RWPE1 (cell line): ENCODE measurements at regions not wholly inside any gene's neighbourhood (a gene's known extent, or its start where the extent isn't known, plus 50 kb on each side); places are given as distances from the start of the nearest gene placed in this dataset.

Source experiments
- CTCF ChIA-PET: fragments of 350-600 bp; sonication (Branson Sonifier 250); formaldehyde crosslinking; extraction: SDS; loops from one replicate; lab custom pipeline; 2021; lab: Yijun Ruan, JAX
- POLR2A ChIA-PET: fragments of 400-600 bp; formaldehyde crosslinking; extraction: SDS; loops from one replicate; lab custom pipeline; 2020; ENCODE audit warnings: antibody characterized with exemption; ENCODE audit not compliant: low non-redundant PET; lab: Yijun Ruan, JAX
- DNase-seq: peaks from one replicate; pipeline ENCODE4 v3.0.0; 2012; ENCODE audit warnings: low spot score
- H3K27ac ChIP-seq: fragments of 450-650 bp; 2 replicates; pipeline ENCODE4 v1.5.1; 2017
- CTCF ChIP-seq: fragments of 450-650 bp; conservative IDR thresholded peaks from 2 replicates; pipeline ENCODE4 v1.5.1; 2017; ENCODE audit warnings: low read depth, mild to moderate bottlenecking

GRCh38 chr12:87922736-87923135 lies 106.5 kb downstream of the C12orf50 start:
- H3K27ac ChIP-seq: no peak overlapping the region
- CTCF ChIA-PET: interaction anchor here (0.7 kb wide), 1 partner anchor 1761 kb away, joined by 4 read pairs; no protein-coding TSS in a partner anchor
- POLR2A ChIA-PET: no interaction called here
- no peak for TF ChIP-seq CTCF
- no peak for DNase-seq

GRCh38 chr12:87921621-87922020 lies 107.6 kb downstream of the C12orf50 start:
- TF ChIP-seq CTCF: no peak
- DNase-seq: no peak
- ChIA-PET POLR2A (no interaction called here), CTCF (no interaction called here)
- H3K27ac ChIP-seq: no peak overlapping the region

- CTCF ChIA-PET: no interaction called here
- no peak for DNase-seq
- H3K27ac ChIP-seq: no peak overlapping the region
- TF ChIP-seq CTCF: no peak
- POLR2A ChIA-PET: no interaction called here
Observed at GRCh38 chr12:87920139-87920538, 109.1 kb downstream of the C12orf50 start.

- CTCF ChIA-PET: no interaction called here
- TF ChIP-seq CTCF: no peak
- DNase-seq: no peak
- POLR2A ChIA-PET: no interaction called here
- H3K27ac ChIP-seq: no peak overlapping the region
Observed at GRCh38 chr12:87901457-87901856, 127.7 kb downstream of the C12orf50 start.

- TF ChIP-seq CTCF: no peak
- H3K27ac ChIP-seq: no peak overlapping the region
- POLR2A ChIA-PET: no interaction called here
- no peak for DNase-seq
- CTCF ChIA-PET: no interaction called here
Observed at GRCh38 chr12:87897662-87898061, 131.5 kb downstream of the C12orf50 start.

- POLR2A ChIA-PET: no interaction called here
- no peak for DNase-seq
- H3K27ac ChIP-seq: no peak overlapping the region
- no peak for TF ChIP-seq CTCF
- CTCF ChIA-PET: interaction anchor here (1.4 kb wide), 1 partner anchor 17 kb away, joined by 5 read pairs; no protein-coding TSS in a partner anchor
Observed at GRCh38 chr12:87883806-87884205, 145.4 kb downstream of the C12orf50 start.
